OCI-LY7 (cell line): ENCODE measurements at regions not wholly inside any gene's neighbourhood (a gene's known extent, or its start where the extent isn't known, plus 50 kb on each side); places are given as distances from the start of the nearest gene placed in this dataset.

ENCODE experiments used
- BruUV-seq: library from RNA; stranded (reverse); fragments of 400-500 nt; replicated peaks from 2 replicates; lab custom pipeline; 2021; lab: Mats Ljungman, UMichigan
- CTCF ChIA-PET: fragments of 300-600 bp; sonication (Branson Sonifier 250); formaldehyde crosslinking; loops from one replicate; lab custom pipeline; 2022; ENCODE audit warnings: antibody characterized with exemption; ENCODE audit not compliant: unreplicated experiment; lab: Charles Lee
- POLR2A ChIA-PET: fragments of 300-600 bp; sonication (Branson Sonifier 250); formaldehyde crosslinking; loops from one replicate; lab custom pipeline; 2022; ENCODE audit warnings: antibody characterized with exemption; lab: Charles Lee
- DNase-seq: peaks from one replicate; pipeline ENCODE4 v3.0.0-alpha.2; 2015; ENCODE audit warnings: low spot score
- H2AFZ ChIP-seq: fragments of 200-600 bp; sonication (generic), shearing (Covaris generic); 2 replicates; pipeline ENCODE4 v1.6.1; 2014; ENCODE audit warnings: mild to moderate bottlenecking, antibody characterized with exemption, low read length, moderate library complexity
- H3K27ac ChIP-seq: fragments of 200-600 bp; sonication (generic); 2 replicates; pipeline ENCODE4 v1.5.1; 2014; ENCODE audit warnings: mixed run types, low read depth, mild to moderate bottlenecking, moderate library complexity, low read length, inconsistent platforms; ENCODE audit not compliant: poor library complexity, severe bottlenecking
- H3K36me3 ChIP-seq: fragments of 200-600 bp; sonication (generic); 2 replicates; pipeline ENCODE4 v1.6.1; 2014; ENCODE audit warnings: mild to moderate bottlenecking, antibody characterized with exemption, low read length, moderate library complexity, mixed read lengths; ENCODE audit not compliant: insufficient read depth
- H3K4me1 ChIP-seq: fragments of 200-600 bp; sonication (generic); 2 replicates; pipeline ENCODE4 v1.5.1; 2014; ENCODE audit warnings: mild to moderate bottlenecking, low read length; ENCODE audit not compliant: insufficient read depth, poor library complexity, severe bottlenecking
- H3K4me2 ChIP-seq: fragments of 200-600 bp; sonication (generic); 2 replicates; pipeline ENCODE4 v1.6.1; 2014; ENCODE audit warnings: mild to moderate bottlenecking, low read length
- H3K4me3 ChIP-seq: fragments of 200-600 bp; sonication (generic); 2 replicates; pipeline ENCODE4 v1.5.1; 2014; ENCODE audit warnings: mild to moderate bottlenecking, low read depth, low read length; ENCODE audit not compliant: poor library complexity, severe bottlenecking
- H3K79me2 ChIP-seq: fragments of 200-600 bp; sonication (generic); 2 replicates; pipeline ENCODE4 v1.6.1; 2016; ENCODE audit warnings: low read depth, mild to moderate bottlenecking, low read length, moderate library complexity, mixed read lengths; ENCODE audit not compliant: insufficient read depth
- H3K9me2 ChIP-seq: fragments of 200-600 bp; sonication (generic); 2 replicates; pipeline ENCODE4 v1.6.1; 2016; ENCODE audit warnings: mild to moderate bottlenecking, low read length, mixed read lengths; ENCODE audit not compliant: insufficient read depth
- H3K9me3 ChIP-seq: fragments of 200-600 bp; sonication (generic); 2 replicates; pipeline ENCODE4 v1.6.1; 2014; ENCODE audit warnings: mild to moderate bottlenecking, mixed run types, low read length, mixed read lengths
- H4K20me1 ChIP-seq: fragments of 200-600 bp; sonication (generic); 2 replicates; pipeline ENCODE4 v1.6.1; 2014; ENCODE audit warnings: mild to moderate bottlenecking, antibody characterized with exemption, low read length, moderate library complexity, mixed read lengths; ENCODE audit not compliant: insufficient read depth
- EZH2phosphoT487 ChIP-seq: fragments of 200-600 bp; sonication (generic); IDR thresholded peaks from 2 replicates; pipeline ENCODE4 v1.6.1; 2018; ENCODE audit warnings: low read depth, borderline replicate concordance, mild to moderate bottlenecking, mixed run types, antibody characterized with exemption, low read length, moderate library complexity, mixed read lengths
- intact Hi-C: fragments of 100-400 bp; cut with micrococcal nuclease; formaldehyde crosslinking; loops from one replicate; pipeline ENCODE4 v1.10.0; 2022; ENCODE audit not compliant: unreplicated experiment
- TF ChIP-seq, protein P1 (sequence below): fragments of 200-600 bp; sonication (generic); conservative IDR thresholded peaks from 2 replicates; pipeline ENCODE4 v1.5.1; 2014; ENCODE audit warnings: mild to moderate bottlenecking, antibody characterized with exemption, low read length, moderate library complexity, mixed read lengths

DNA sequence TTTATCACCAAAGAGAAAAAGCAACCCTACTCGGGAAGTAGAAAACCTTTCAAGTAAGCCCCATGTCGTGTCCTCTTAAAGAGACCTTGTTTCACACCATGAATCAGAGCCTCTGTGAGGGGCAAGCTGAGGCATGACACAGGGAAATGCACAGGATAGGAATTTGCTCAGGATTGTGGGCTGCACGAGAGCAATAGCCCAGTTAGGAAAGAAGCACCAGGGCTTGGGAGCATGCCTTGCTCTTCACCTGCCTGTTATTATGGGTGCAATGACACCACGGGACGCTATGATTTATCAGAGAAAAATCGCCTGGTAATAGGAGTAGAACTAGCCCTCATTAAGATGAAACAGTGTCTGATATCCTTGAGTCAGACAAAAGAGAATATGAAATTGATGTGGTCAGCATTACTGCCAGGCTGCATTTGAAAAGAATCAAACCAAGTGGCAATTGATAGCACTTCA is 562.9 kb upstream of the NRP1 start:
- Histone ChIP-seq H3K4me1 (no peaks in the 10 kb centered on the region), H2AFZ (no peak overlapping the region), H3K9me2 (no peaks in the 10 kb centered on the region), H3K27ac (no peak overlapping the region), H3K36me3 (no peaks in the 10 kb centered on the region), H3K79me2 (no peaks in the 10 kb centered on the region), H3K4me2 (no peak overlapping the region), H3K4me3 (no peak overlapping the region), H3K9me3 (no peaks in the 10 kb centered on the region), H4K20me1 (no peaks in the 10 kb centered on the region)
- POLR2A ChIA-PET = no interaction called here
- BruUV-seq = no TSS peak
- intact Hi-C loops = no loop called here
- no peak for DNase-seq
- TF ChIP-seq, protein P1, sequence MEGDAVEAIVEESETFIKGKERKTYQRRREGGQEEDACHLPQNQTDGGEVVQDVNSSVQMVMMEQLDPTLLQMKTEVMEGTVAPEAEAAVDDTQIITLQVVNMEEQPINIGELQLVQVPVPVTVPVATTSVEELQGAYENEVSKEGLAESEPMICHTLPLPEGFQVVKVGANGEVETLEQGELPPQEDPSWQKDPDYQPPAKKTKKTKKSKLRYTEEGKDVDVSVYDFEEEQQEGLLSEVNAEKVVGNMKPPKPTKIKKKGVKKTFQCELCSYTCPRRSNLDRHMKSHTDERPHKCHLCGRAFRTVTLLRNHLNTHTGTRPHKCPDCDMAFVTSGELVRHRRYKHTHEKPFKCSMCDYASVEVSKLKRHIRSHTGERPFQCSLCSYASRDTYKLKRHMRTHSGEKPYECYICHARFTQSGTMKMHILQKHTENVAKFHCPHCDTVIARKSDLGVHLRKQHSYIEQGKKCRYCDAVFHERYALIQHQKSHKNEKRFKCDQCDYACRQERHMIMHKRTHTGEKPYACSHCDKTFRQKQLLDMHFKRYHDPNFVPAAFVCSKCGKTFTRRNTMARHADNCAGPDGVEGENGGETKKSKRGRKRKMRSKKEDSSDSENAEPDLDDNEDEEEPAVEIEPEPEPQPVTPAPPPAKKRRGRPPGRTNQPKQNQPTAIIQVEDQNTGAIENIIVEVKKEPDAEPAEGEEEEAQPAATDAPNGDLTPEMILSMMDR = no peak
- no peak for TF ChIP-seq EZH2phosphoT487
- CTCF ChIA-PET = no interaction called here

DNA sequence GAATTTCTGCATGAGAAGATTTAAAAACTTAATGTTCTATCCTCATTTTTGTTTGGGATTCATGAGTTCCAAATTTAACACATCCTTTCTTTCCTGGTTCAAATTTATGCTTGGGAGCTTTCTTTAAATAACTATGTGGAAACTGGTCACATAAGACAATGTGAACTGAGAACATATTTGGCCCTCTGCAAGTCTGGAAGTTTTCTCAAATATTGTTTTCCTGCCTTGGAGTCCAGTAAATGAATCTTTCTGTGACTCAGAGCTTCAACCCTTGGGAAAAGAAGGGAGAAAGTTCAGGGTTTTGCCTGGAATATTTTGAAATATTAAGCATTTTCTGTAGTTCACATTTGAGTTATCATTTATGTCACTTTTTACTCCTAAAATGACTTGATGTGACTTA is 559.0 kb upstream of the NRP1 start:
- ChIA-PET CTCF (no interaction called here), POLR2A (no interaction called here)
- Histone ChIP-seq H3K4me2 (no peak overlapping the region), H3K79me2 (no peaks in the 10 kb centered on the region), H3K4me1 (no peaks in the 10 kb centered on the region), H3K9me3 (no peaks in the 10 kb centered on the region), H3K27ac (no peak overlapping the region), H3K36me3 (no peaks in the 10 kb centered on the region), H3K4me3 (no peak overlapping the region), H3K9me2 (no peaks in the 10 kb centered on the region), H4K20me1 (no peaks in the 10 kb centered on the region), H2AFZ (no peak overlapping the region)
- intact Hi-C loops = no loop called here
- TF ChIP-seq, protein P1 = no peak
- no peak for TF ChIP-seq EZH2phosphoT487
- no peak for DNase-seq
- BruUV-seq = no TSS peak

DNA sequence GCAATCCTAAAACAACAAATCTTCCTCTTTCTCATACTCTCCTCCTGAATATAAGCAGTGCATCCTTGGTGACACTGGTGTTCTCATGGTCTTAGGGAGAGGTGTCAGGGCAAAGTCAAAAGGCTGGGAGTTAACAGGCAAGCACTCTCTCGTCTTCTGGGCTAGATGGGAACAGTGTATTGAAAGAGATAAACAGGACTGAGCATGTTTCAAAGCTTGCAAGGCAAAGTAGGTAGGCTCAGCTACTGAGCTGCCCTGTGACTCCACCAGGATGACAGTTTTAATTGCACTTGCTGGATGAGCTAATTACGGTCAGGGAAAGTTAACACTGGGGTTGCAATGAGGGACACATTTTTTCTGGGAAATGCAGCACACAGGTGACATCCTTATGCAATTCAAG is 554.9 kb upstream of the NRP1 start:
- Histone ChIP-seq H3K4me3 (no peak overlapping the region), H3K4me2 (no peak overlapping the region), H2AFZ (no peak overlapping the region), H3K27ac (no peak overlapping the region), H3K9me3 (no peaks in the 10 kb centered on the region), H3K36me3 (no peaks in the 10 kb centered on the region), H3K79me2 (no peaks in the 10 kb centered on the region), H3K4me1 (no peaks in the 10 kb centered on the region), H3K9me2 (no peaks in the 10 kb centered on the region), H4K20me1 (no peaks in the 10 kb centered on the region)
- no peak for TF ChIP-seq EZH2phosphoT487
- TF ChIP-seq, protein P1 = no peak
- ChIA-PET CTCF (no interaction called here), POLR2A (interaction anchor here (0.7 kb wide), 1 partner anchor 35 kb away, joined by 3 read pairs; no protein-coding TSS in a partner anchor)
- no peak for DNase-seq
- BruUV-seq = no TSS peak
- intact Hi-C loops = no loop called here
